Upper lobe of left lung (tissue), 4 donors: ENCODE measurements at regions not wholly inside any gene's neighbourhood (a gene's known extent, or its start where the extent isn't known, plus 50 kb on each side); places are given as distances from the start of the nearest gene placed in this dataset.

ENCODE experiments used
- POLR2A ChIP-seq, 4 donors: fragments of 450-650 bp; IDR thresholded peaks; one replicate each; pipeline ENCODE4 v1.5.1; 2016 to 2017; ENCODE audit warnings: antibody characterized with exemption in 4 of 4, mild to moderate bottlenecking in 2 of 4
- TF ChIP-seq, protein P1 (sequence below), 6 experiments: fragments of 450-650 bp in 4 of 6; fragments of 200-600 bp in 2 of 6; sonication (generic) in 2 of 6; IDR thresholded peaks; one replicate each; pipeline ENCODE4 v1.5.1; 2016 to 2019; ENCODE audit warnings: antibody characterized with exemption in 6 of 6

DNA sequence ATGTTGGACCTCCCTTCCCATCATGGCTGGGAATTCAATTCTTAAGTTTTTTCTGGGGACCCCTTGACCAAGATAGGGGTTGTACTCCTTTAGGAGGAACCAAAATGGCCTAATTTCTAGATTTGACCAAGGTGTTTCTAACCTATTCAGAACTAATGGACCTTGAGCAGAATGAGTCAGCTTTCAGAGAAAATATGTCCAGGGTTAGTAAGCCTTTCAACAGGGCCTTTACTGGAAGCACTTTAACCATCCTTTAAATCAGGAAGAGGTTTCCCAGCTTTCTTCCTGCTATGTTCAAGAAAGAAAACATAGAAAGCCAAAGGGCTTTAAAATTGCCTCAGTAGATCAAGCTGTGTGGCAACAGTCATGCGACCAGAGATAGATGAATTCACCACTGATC is 1184.9 kb upstream of the ACVR2A start:
- TF ChIP-seq, protein P1, sequence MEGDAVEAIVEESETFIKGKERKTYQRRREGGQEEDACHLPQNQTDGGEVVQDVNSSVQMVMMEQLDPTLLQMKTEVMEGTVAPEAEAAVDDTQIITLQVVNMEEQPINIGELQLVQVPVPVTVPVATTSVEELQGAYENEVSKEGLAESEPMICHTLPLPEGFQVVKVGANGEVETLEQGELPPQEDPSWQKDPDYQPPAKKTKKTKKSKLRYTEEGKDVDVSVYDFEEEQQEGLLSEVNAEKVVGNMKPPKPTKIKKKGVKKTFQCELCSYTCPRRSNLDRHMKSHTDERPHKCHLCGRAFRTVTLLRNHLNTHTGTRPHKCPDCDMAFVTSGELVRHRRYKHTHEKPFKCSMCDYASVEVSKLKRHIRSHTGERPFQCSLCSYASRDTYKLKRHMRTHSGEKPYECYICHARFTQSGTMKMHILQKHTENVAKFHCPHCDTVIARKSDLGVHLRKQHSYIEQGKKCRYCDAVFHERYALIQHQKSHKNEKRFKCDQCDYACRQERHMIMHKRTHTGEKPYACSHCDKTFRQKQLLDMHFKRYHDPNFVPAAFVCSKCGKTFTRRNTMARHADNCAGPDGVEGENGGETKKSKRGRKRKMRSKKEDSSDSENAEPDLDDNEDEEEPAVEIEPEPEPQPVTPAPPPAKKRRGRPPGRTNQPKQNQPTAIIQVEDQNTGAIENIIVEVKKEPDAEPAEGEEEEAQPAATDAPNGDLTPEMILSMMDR (IDR thresholded peaks at IDR 0.05), result no peak
- no peak for TF ChIP-seq POLR2A (IDR thresholded peaks at IDR 0.05)
